GM12878 (cell line): ENCODE measurements at regions not wholly inside any gene's neighbourhood (a gene's known extent, or its start where the extent isn't known, plus 50 kb on each side); places are given as distances from the start of the nearest gene placed in this dataset.

Source experiments
- ATAC-seq: fragments of 200-7000 bp; cut with Tn5 transposase; 3 replicates; pipeline ENCODE4 v1.9.1; 2020; ENCODE audit warnings: mild to moderate bottlenecking, moderate library complexity
- BruUV-seq: library from RNA; stranded (reverse); fragments of 400-500 nt; replicated peaks from 2 replicates; lab custom pipeline; 2021; lab: Mats Ljungman, UMichigan
- CTCF ChIA-PET: fragments of 300-600 bp; sonication (Branson Sonifier 250); formaldehyde crosslinking; extraction: SDS; loops from one replicate; lab custom pipeline; 2021; ENCODE audit warnings: inconsistent platforms; lab: Yijun Ruan, JAX
- POLR2A ChIA-PET: fragments of 350-600 bp; formaldehyde crosslinking; extraction: SDS; loops from one replicate; lab custom pipeline; 2021; ENCODE audit warnings: inconsistent platforms; lab: Charles Lee
- RAD21 ChIA-PET: fragments of 300-600 bp; sonication (Branson Sonifier 250); formaldehyde crosslinking; loops from one replicate; lab custom pipeline; 2023; ENCODE audit warnings: antibody characterized with exemption; ENCODE audit not compliant: unreplicated experiment; lab: Charles Lee
- SMC1A ChIA-PET: fragments of 300-600 bp; sonication (Branson Sonifier 250); formaldehyde crosslinking; loops from one replicate; lab custom pipeline; 2023; ENCODE audit not compliant: unreplicated experiment, uncharacterized antibody; lab: Charles Lee
- DNase-seq: peaks from one replicate; pipeline ENCODE4 v3.0.0-alpha.2; 2011; ENCODE audit warnings: low read depth, low spot score
- FAIRE-seq: peaks from 3 replicates; lab custom pipeline; 2011; peaks lifted over from hg19 to GRCh38; lab: Jason Lieb, UNC
- H2AFZ ChIP-seq: 2 replicates; pipeline ENCODE4 v1.6.0; 2011; ENCODE audit warnings: low read depth, low read length, control low read depth; ENCODE audit not compliant: control insufficient read depth
- H3K27ac ChIP-seq: 2 replicates; pipeline ENCODE4 v1.5.1; 2011; ENCODE audit warnings: control low read depth; ENCODE audit not compliant: control insufficient read depth, insufficient read depth
- H3K27me3 ChIP-seq, 2 experiments: replicated peaks in 1 of 2; 2 replicates each; pipeline versions ENCODE4 v1.6.0 to v1.6.1; 2011; ENCODE audit warnings: low read length in 1 of 2; ENCODE audit not compliant: control insufficient read depth in 2 of 2, insufficient read depth in 2 of 2
- H3K36me3 ChIP-seq, 2 experiments: 2 replicates each; pipeline ENCODE4 v1.5.1; 2011; ENCODE audit warnings: low read length in 1 of 2; ENCODE audit not compliant: control insufficient read depth in 2 of 2, insufficient read depth in 2 of 2
- H3K4me1 ChIP-seq: 2 replicates; pipeline ENCODE4 v1.6.1; 2011; ENCODE audit warnings: mild to moderate bottlenecking, low read length, moderate library complexity, mixed read lengths; ENCODE audit not compliant: control insufficient read depth, insufficient read depth
- H3K4me2 ChIP-seq: 2 replicates; pipeline ENCODE4 v1.6.0; 2011; ENCODE audit warnings: control low read depth; ENCODE audit not compliant: control insufficient read depth, insufficient read depth
- H3K4me3 ChIP-seq: fragments of 200-600 bp; sonication (generic); 2 replicates; pipeline ENCODE4 v1.5.1; 2016
- H3K79me2 ChIP-seq: 2 replicates; pipeline ENCODE4 v1.6.0; 2011; ENCODE audit warnings: low read length; ENCODE audit not compliant: control insufficient read depth, insufficient read depth
- H3K9ac ChIP-seq: 2 replicates; pipeline ENCODE4 v1.8.0; 2011; ENCODE audit warnings: low read length, control low read depth, mixed read lengths; ENCODE audit not compliant: control insufficient read depth, insufficient read depth
- H3K9me3 ChIP-seq: replicated peaks from 3 replicates; pipeline ENCODE4 v1.5.1; 2011; ENCODE audit warnings: mild to moderate bottlenecking, low read length; ENCODE audit not compliant: control insufficient read depth, insufficient read depth
- H4K20me1 ChIP-seq: 2 replicates; pipeline ENCODE4 v1.6.0; 2011; ENCODE audit not compliant: control insufficient read depth, insufficient read depth
- HDGF ChIP-seq: fragments of 450-650 bp; IDR thresholded peaks from 2 replicates; pipeline ENCODE4 v1.6.1; 2016; ENCODE audit warnings: antibody characterized with exemption
- PAX5 ChIP-seq: IDR thresholded peaks from 2 replicates; pipeline ENCODE4 v1.6.1; 2011; ENCODE audit warnings: low read depth, low read length, borderline replicate concordance
- PAX8 ChIP-seq: fragments of 450-650 bp; IDR thresholded peaks from 2 replicates; pipeline ENCODE4 v1.6.1; 2017; ENCODE audit warnings: mild to moderate bottlenecking, moderate library complexity
- POLR2AphosphoS5 ChIP-seq: IDR thresholded peaks from 2 replicates; pipeline ENCODE4 v1.6.1; 2011; ENCODE audit warnings: mild to moderate bottlenecking, low read length, inconsistent platforms
- RELA ChIP-seq: fragments of 450-650 bp; IDR thresholded peaks from 2 replicates; pipeline ENCODE4 v1.8.0; 2014; ENCODE audit warnings: borderline replicate concordance; ENCODE audit not compliant: partially characterized antibody
- SMAD5 ChIP-seq: IDR thresholded peaks from 2 replicates; pipeline ENCODE4 v1.6.1; 2016; ENCODE audit warnings: antibody characterized with exemption, low read depth
- SPI1 ChIP-seq: IDR thresholded peaks from 2 replicates; pipeline ENCODE4 v1.6.1; 2011; ENCODE audit warnings: low read depth, mild to moderate bottlenecking, low read length, moderate library complexity, borderline replicate concordance; ENCODE audit not compliant: insufficient read depth
- YY1 ChIP-seq: IDR thresholded peaks from 2 replicates; pipeline ENCODE4 v1.6.1; 2011; ENCODE audit warnings: low read depth, mild to moderate bottlenecking, low read length
- ZNF384 ChIP-seq: IDR thresholded peaks from 2 replicates; pipeline ENCODE4 v1.6.1; 2012; ENCODE audit warnings: low read depth, mild to moderate bottlenecking, low read length, improper control_type of control experiment, borderline replicate concordance
- WGBS: methylation state at CpG from one replicate; pipeline ENCODE4 v1.1.6; 2016; ENCODE audit warnings: low lambda C conversion rate; ENCODE audit not compliant: insufficient replicate concordance, insufficient coverage; ENCODE audit errors: missing lambda C conversion rate; 5-methylcytosine and 5-hydroxymethylcytosine counted together
- in situ Hi-C: fragments of 300-500 bp; cut with MboI; formaldehyde crosslinking; loops from 9 replicates; pipeline ENCODE4 v1.14.3; 2018; ENCODE audit warnings: mixed read lengths
- intact Hi-C: fragments of 100-400 bp; cut with micrococcal nuclease; formaldehyde crosslinking; loops from one replicate; pipeline ENCODE4 v1.14.2; 2022; ENCODE audit not compliant: unreplicated experiment
- TF ChIP-seq, protein P1 (sequence below): fragments of 450-650 bp; formaldehyde crosslinking; IDR thresholded peaks from 2 replicates; pipeline ENCODE4 v1.4.0; 2022; ENCODE audit warnings: mild to moderate bottlenecking, moderate library complexity

DNA sequence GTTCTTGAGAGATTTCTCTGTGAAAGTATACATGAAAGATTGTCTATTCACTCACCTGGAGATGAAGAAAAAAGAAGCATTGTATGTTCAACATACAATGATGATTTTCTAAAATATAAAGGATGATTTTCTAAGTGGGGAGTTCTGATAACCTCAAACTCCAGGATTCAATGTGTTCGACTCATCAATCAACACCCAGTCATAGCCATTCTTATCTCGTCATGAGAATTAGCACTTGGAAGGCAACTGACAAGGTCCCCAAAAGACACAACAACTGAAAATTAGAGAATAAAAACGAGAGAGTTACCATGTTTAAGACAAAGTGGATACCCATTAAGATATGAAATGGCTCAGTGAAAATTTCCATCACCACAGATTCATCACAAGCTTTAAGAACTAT, 52.1 kb upstream of the SIMC1 start:
- Histone ChIP-seq H3K4me2 (no peak overlapping the region), H3K9ac (no peak overlapping the region), H3K27me3 (no peaks in the 10 kb centered on the region; a peak in 2 of 4 replicates), H3K27ac (no peak overlapping the region), H3K4me3 (no peak overlapping the region), H3K4me1 (no peaks in the 10 kb centered on the region), H4K20me1 (no peaks in the 10 kb centered on the region), H3K36me3 (no peaks in the 10 kb centered on the region), H3K9me3 (no peaks in the 10 kb centered on the region), H2AFZ (no peak overlapping the region)
- no TSS peak for BruUV-seq
- DNase-seq (no peak), ATAC-seq (no peak)
- ChIA-PET CTCF (interaction anchor here (0.8 kb wide), 1 partner anchor 35 kb away, joined by 5 read pairs; no protein-coding TSS in a partner anchor), SMC1A (no interaction called here), RAD21 (no interaction called here)
- in situ Hi-C loops (no loop called here), intact Hi-C loops (no loop called here)
- WGBS: 2% methylated on average over 3 of the region's 3 CpGs
- TF ChIP-seq RELA: no peak
- no peak for TF ChIP-seq HDGF
- TF ChIP-seq, protein P1, sequence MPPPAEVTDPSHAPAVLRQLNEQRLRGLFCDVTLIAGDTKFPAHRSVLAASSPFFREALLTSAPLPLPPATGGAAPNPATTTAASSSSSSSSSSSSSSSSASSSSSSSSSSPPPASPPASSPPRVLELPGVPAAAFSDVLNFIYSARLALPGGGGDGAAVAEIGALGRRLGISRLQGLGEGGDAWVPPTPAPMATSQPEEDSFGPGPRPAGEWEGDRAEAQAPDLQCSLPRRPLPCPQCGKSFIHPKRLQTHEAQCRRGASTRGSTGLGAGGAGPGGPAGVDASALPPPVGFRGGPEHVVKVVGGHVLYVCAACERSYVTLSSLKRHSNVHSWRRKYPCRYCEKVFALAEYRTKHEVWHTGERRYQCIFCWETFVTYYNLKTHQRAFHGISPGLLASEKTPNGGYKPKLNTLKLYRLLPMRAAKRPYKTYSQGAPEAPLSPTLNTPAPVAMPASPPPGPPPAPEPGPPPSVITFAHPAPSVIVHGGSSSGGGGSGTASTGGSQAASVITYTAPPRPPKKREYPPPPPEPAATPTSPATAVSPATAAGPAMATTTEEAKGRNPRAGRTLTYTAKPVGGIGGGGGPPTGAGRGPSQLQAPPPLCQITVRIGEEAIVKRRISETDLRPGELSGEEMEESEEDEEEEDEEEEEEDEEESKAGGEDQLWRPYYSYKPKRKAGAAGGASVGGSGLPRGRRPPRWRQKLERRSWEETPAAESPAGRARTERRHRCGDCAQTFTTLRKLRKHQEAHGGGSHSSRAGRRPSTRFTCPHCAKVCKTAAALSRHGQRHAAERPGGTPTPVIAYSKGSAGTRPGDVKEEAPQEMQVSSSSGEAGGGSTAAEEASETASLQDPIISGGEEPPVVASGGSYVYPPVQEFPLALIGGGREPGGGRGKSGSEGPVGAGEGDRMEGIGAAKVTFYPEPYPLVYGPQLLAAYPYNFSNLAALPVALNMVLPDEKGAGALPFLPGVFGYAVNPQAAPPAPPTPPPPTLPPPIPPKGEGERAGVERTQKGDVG (CRISPR knock-in tag): no peak
- no peak for TF ChIP-seq PAX8
- TF ChIP-seq YY1: no peak
- no peak for TF ChIP-seq SMAD5
- no peak for TF ChIP-seq SPI1
- TF ChIP-seq POLR2AphosphoS5: no peak
- TF ChIP-seq PAX5: no peak
- no peak for TF ChIP-seq ZNF384
- TF ChIP-seq, all 136 proteins: peak for 0
- no peaks in the 10 kb centered on the region for H3K79me2 ChIP-seq
- no peak for FAIRE-seq
- POLR2A ChIA-PET: no interaction called here
